ENCODE measurements at regions not wholly inside any gene's neighbourhood (a gene's known extent, or its start where the extent isn't known, plus 50 kb on each side); places are given as distances from the start of the nearest gene placed in this dataset.

GRCh38 chr20:22470620-22471026, 113.7 kb downstream of the FOXA2 start:
- DNase-seq (ENCODE audit: extremely low read depth in 1 of 2, low read depth in 1 of 2) = no peak

- DNase-seq (ENCODE audit: extremely low read depth in 1 of 2, low read depth in 1 of 2) = no peak
Observed at GRCh38 chr20:22466447-22467171, 117.8 kb downstream of the FOXA2 start.

- no peak for DNase-seq (ENCODE audit: extremely low read depth in 1 of 2, low read depth in 1 of 2)
Observed at GRCh38 chr20:22465622-22466446, 118.5 kb downstream of the FOXA2 start.

- DNase-seq (ENCODE audit: extremely low read depth in 1 of 2, low read depth in 1 of 2) = no peak
Observed at GRCh38 chr20:22464312-22465003, 119.9 kb downstream of the FOXA2 start.

GRCh38 chr20:22462975-22463914, 121.1 kb downstream of the FOXA2 start:
- no peak for DNase-seq (ENCODE audit: extremely low read depth in 1 of 2, low read depth in 1 of 2)

GRCh38 chr20:22460803-22461202, 123.6 kb downstream of the FOXA2 start:
- no peak for DNase-seq (ENCODE audit: extremely low read depth in 1 of 2, low read depth in 1 of 2)

- DNase-seq (ENCODE audit: extremely low read depth in 1 of 2, low read depth in 1 of 2) = no peak
Observed at GRCh38 chr20:22460231-22460630, 124.1 kb downstream of the FOXA2 start.

GRCh38 chr20:22459754-22460153, 124.6 kb downstream of the FOXA2 start:
- no peak for DNase-seq (ENCODE audit: extremely low read depth in 1 of 2, low read depth in 1 of 2)

GRCh38 chr20:22456109-22456508, 128.3 kb downstream of the FOXA2 start:
- DNase-seq (ENCODE audit: extremely low read depth in 1 of 2, low read depth in 1 of 2) = no peak

- DNase-seq (ENCODE audit: extremely low read depth in 1 of 2, low read depth in 1 of 2) = no peak
Observed at GRCh38 chr20:22455259-22455658, 129.1 kb downstream of the FOXA2 start.

- DNase-seq (ENCODE audit: extremely low read depth in 1 of 2, low read depth in 1 of 2) = no peak
Observed at GRCh38 chr20:22453244-22454080, 130.9 kb downstream of the FOXA2 start.

GRCh38 chr20:22452442-22453011, 131.8 kb downstream of the FOXA2 start:
- DNase-seq (ENCODE audit: extremely low read depth in 1 of 2, low read depth in 1 of 2) = no peak

- no peak for DNase-seq (ENCODE audit: extremely low read depth in 1 of 2, low read depth in 1 of 2)
Observed at GRCh38 chr20:22450537-22450936, 133.8 kb downstream of the FOXA2 start.

- DNase-seq (ENCODE audit: extremely low read depth in 1 of 2, low read depth in 1 of 2) = no peak
Observed at GRCh38 chr20:22449188-22449973, 135.0 kb downstream of the FOXA2 start.

- DNase-seq (ENCODE audit: extremely low read depth in 1 of 2, low read depth in 1 of 2) = no peak
Observed at GRCh38 chr20:22447447-22447778, 137.0 kb downstream of the FOXA2 start.

- no peak for DNase-seq (ENCODE audit: extremely low read depth in 1 of 2, low read depth in 1 of 2)
Observed at GRCh38 chr20:22446613-22447446, 137.5 kb downstream of the FOXA2 start.

GRCh38 chr20:22442318-22442717, 142.1 kb downstream of the FOXA2 start:
- DNase-seq (ENCODE audit: extremely low read depth in 1 of 2, low read depth in 1 of 2) = no peak

GRCh38 chr20:22438926-22439325, 145.4 kb downstream of the FOXA2 start:
- no peak for DNase-seq (ENCODE audit: extremely low read depth in 1 of 2, low read depth in 1 of 2)
